Breast epithelium (tissue), 3 donors: ENCODE measurements at regions not wholly inside any gene's neighbourhood (a gene's known extent, or its start where the extent isn't known, plus 50 kb on each side); places are given as distances from the start of the nearest gene placed in this dataset.

Experiments
- POLR2AphosphoS5 ChIP-seq, 3 donors: sonication (generic); formaldehyde crosslinking; IDR thresholded peaks; one replicate each; pipeline ENCODE4 v1.6.1; 2017; ENCODE audit warnings: antibody characterized with exemption in 3 of 3
- TF ChIP-seq, protein P1 (sequence below), 3 donors: fragments of 450-650 bp; IDR thresholded peaks; one replicate each; pipeline ENCODE4 v1.5.1; 2016 to 2017; ENCODE audit warnings: antibody characterized with exemption in 3 of 3, mild to moderate bottlenecking in 3 of 3, moderate library complexity in 3 of 3

DNA sequence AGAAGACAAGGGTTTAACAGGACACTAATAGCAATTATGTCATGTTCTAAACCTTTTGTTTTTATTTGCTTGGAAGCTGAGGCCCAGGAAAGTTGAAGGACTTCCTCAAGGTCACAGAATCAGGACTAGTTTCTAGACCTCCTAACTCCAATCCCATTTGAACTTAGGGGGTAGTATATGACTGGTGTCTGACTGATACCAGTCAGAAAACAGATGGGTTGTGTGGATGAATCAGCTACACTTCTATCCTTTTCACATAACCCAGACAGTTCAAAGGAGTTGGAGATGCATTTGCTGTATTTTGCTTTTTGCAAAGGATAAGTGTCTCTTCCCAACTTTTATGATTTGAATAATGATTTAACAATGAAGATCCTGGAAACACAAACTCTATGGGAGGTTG is 322.5 kb downstream of the HLX start:
- TF ChIP-seq, protein P1, sequence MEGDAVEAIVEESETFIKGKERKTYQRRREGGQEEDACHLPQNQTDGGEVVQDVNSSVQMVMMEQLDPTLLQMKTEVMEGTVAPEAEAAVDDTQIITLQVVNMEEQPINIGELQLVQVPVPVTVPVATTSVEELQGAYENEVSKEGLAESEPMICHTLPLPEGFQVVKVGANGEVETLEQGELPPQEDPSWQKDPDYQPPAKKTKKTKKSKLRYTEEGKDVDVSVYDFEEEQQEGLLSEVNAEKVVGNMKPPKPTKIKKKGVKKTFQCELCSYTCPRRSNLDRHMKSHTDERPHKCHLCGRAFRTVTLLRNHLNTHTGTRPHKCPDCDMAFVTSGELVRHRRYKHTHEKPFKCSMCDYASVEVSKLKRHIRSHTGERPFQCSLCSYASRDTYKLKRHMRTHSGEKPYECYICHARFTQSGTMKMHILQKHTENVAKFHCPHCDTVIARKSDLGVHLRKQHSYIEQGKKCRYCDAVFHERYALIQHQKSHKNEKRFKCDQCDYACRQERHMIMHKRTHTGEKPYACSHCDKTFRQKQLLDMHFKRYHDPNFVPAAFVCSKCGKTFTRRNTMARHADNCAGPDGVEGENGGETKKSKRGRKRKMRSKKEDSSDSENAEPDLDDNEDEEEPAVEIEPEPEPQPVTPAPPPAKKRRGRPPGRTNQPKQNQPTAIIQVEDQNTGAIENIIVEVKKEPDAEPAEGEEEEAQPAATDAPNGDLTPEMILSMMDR (IDR thresholded peaks at IDR 0.05), result no peak
- TF ChIP-seq POLR2AphosphoS5 (IDR thresholded peaks at IDR 0.05), result no peak
